SK-N-SH treated with all-trans-retinoic acid at 6 μM for 48 hours (cell line): ENCODE measurements at regions not wholly inside any gene's neighbourhood (a gene's known extent, or its start where the extent isn't known, plus 50 kb on each side); places are given as distances from the start of the nearest gene placed in this dataset.

ENCODE experiments used
- TSHZ2 ChIP-seq: fragments of 250-450 bp; sonication (Bioruptor Pico); IDR thresholded peaks from 2 replicates; pipeline ENCODE4 v1.5.0; 2020; ENCODE audit warnings: mild to moderate bottlenecking, moderate library complexity
- ZNF70 ChIP-seq: fragments of 450-650 bp; formaldehyde crosslinking; IDR thresholded peaks from 2 replicates; pipeline ENCODE4 v1.5.0; 2020; ENCODE audit warnings: mild to moderate bottlenecking, moderate library complexity

GRCh38 chr1:5254975-5255374, 600.6 kb downstream of the AJAP1 start:
- TF ChIP-seq TSHZ2 (CRISPR knock-in tag) = no peak
- no peak for TF ChIP-seq ZNF70
